ENCODE measurements at regions not wholly inside any gene's neighbourhood (a gene's known extent, or its start where the extent isn't known, plus 50 kb on each side); places are given as distances from the start of the nearest gene placed in this dataset.

DNA sequence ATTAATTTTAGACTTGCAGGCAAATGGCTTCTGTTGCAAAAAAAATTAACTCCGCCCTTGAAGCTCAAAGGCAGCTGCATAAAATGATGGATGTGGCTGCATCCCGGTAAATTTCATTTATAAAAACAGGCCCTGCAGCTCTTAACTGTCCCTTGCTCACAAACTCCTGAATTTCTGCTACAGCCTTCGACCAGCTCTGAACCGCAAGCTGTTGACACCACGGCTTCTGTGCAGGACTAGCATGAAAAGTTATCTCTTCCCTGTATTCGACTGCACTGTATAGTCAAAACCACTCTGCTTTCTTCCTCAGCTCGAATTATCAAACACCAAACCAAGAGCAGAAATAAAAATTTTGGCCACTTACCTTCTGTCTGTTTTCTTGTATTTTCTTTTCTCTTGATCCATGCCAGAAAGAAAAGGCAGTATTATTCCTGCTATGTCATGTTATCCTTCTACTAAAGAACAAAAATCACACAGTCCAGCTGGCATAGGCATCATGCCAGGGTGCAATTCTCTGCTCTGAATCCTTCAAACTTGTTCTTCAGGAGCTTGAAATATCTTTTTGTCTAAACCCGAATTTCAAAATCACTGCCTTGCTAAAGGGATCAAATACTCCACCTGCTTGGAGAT, 195.5 kb upstream of the NCAM2 start:
- no peaks in the 10 kb centered on the region for H3K27me3 ChIP-seq (ENCODE audit: insufficient read depth, low read length)
- H3K27ac ChIP-seq (ENCODE audit: low read depth, low read length) = no peak overlapping the region
- WGBS = 90% methylated on average over 8 of the region's 8 CpGs
- H3K36me3 ChIP-seq (ENCODE audit: insufficient read depth, low read length) = no peaks in the 10 kb centered on the region
- H3K4me3 ChIP-seq (ENCODE audit: low read length) = no peak overlapping the region
- H3K4me1 ChIP-seq (ENCODE audit: insufficient read depth, low read length) = no peaks in the 10 kb centered on the region
- no peaks in the 10 kb centered on the region for H3K9me3 ChIP-seq (ENCODE audit: insufficient read depth, low read depth, low read length)
- no peak overlapping the region for H3K9ac ChIP-seq (ENCODE audit: low read depth, low read length)

DNA sequence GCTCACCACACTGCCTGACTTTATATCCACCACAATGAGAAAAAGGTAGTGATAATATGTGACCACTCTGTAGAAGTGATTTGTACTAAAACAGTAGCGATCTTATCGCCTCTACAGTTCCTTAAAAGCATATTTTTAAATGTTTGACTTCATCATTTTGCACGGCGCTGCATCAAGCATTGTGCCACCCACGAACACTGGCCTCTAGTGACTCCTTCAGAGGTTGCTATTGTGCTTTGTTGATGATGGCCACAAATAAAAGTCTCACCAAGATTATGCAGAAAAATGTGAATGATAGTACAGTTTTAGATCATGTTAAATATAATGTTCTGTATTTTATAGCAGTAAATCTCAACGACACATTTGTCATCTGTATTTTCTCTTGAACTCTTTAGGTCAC, 186.5 kb upstream of the NCAM2 start:
- Histone ChIP-seq H3K36me3 (ENCODE audit: insufficient read depth, low read length) (no peaks in the 10 kb centered on the region), H3K4me1 (ENCODE audit: insufficient read depth, low read length) (no peaks in the 10 kb centered on the region), H3K4me3 (ENCODE audit: low read length) (no peak overlapping the region), H3K9ac (ENCODE audit: low read depth, low read length) (no peak overlapping the region), H3K9me3 (ENCODE audit: insufficient read depth, low read depth, low read length) (no peaks in the 10 kb centered on the region), H3K27me3 (ENCODE audit: insufficient read depth, low read length) (no peaks in the 10 kb centered on the region), H3K27ac (ENCODE audit: low read depth, low read length) (no peak overlapping the region)
- WGBS = 99% methylated on average over 6 of the region's 6 CpGs

DNA sequence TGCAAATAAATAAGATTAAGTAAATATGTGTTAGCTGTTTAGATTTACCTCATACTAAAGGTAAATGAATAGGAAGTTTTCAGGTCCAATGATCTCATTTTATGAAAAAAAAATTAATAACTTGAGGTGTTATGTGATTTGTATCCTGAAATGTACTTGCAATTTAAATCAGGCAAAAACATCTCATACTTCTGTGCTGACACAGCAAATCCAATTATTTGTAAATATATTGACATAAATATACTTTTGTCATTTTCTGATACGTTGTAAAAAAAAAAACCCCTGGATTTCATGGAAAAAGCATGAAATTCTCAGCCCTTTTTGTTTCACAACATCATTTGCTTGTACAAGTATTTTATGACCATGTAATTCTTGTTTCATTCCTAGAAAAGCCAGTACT, 184.1 kb upstream of the NCAM2 start:
- H3K27ac ChIP-seq (ENCODE audit: low read depth, low read length) = no peak overlapping the region
- no peaks in the 10 kb centered on the region for H3K27me3 ChIP-seq (ENCODE audit: insufficient read depth, low read length)
- 80% methylated on average over 1 of the region's 1 CpG for WGBS
- H3K4me1 ChIP-seq (ENCODE audit: insufficient read depth, low read length) = no peaks in the 10 kb centered on the region
- no peaks in the 10 kb centered on the region for H3K36me3 ChIP-seq (ENCODE audit: insufficient read depth, low read length)
- no peak overlapping the region for H3K4me3 ChIP-seq (ENCODE audit: low read length)
- H3K9me3 ChIP-seq (ENCODE audit: insufficient read depth, low read depth, low read length) = no peaks in the 10 kb centered on the region
- H3K9ac ChIP-seq (ENCODE audit: low read depth, low read length) = no peak overlapping the region

DNA sequence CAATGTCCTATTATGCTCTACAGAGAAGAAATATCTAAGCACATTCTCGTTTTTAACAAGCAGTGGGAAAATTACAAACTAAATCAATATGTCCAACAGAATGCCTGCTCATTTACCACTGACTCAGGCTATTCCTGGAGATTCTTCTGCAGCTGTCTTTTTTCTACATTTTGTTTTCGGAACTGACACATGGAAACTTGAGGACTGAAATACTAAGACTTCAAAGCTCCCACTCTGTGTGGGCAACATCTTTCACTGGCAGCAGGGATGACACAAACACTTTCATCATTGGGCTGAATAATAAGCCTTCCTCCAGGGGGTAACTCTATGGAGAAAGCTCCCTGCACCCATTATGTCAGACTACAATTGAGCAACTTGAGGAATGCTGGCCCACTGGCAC, 175.5 kb upstream of the NCAM2 start:
- H3K27me3 ChIP-seq (ENCODE audit: insufficient read depth, low read length) = no peaks in the 10 kb centered on the region
- H3K9me3 ChIP-seq (ENCODE audit: insufficient read depth, low read depth, low read length) = no peaks in the 10 kb centered on the region
- H3K4me1 ChIP-seq (ENCODE audit: insufficient read depth, low read length) = peaks cover 32% of the 10 kb centered on the region
- H3K4me3 ChIP-seq (ENCODE audit: low read length) = no peak overlapping the region
- H3K36me3 ChIP-seq (ENCODE audit: insufficient read depth, low read length) = no peaks in the 10 kb centered on the region
- H3K9ac ChIP-seq (ENCODE audit: low read depth, low read length) = no peak overlapping the region
- 44% methylated on average over 2 of the region's 2 CpGs for WGBS
- peak overlapping the region; percentile 51; the same call in 1 of the 2 replicates for H3K27ac ChIP-seq (ENCODE audit: low read depth, low read length)

DNA sequence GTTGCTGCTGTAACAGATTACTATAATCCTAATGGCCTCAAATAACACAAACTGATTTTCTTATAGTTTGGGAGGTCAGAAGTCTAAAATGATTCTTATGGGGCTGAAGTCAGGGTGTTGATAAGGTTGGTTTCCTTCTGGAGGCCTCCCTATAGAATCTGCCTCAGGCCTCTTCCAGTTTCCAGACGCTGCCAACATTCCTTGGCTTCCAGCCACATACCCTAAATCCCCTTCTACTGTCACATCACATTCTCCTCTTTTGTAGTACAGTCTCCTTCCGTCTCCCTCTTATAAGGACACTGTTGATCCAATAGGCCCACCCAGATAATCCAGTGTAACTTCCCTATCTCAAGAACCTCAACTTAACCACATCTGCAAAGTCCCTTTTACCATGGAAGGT, 145.3 kb upstream of the NCAM2 start:
- Histone ChIP-seq H3K9me3 (ENCODE audit: insufficient read depth, low read depth, low read length) (0 out of 2 replicates have a peak, but pooled peaks cover 3% of the 10 kb centered on the region), H3K4me1 (ENCODE audit: insufficient read depth, low read length) (no peaks in the 10 kb centered on the region), H3K9ac (ENCODE audit: low read depth, low read length) (no peak overlapping the region), H3K36me3 (ENCODE audit: insufficient read depth, low read length) (no peaks in the 10 kb centered on the region), H3K4me3 (ENCODE audit: low read length) (no peak overlapping the region), H3K27ac (ENCODE audit: low read depth, low read length) (no peak overlapping the region), H3K27me3 (ENCODE audit: insufficient read depth, low read length) (no peaks in the 10 kb centered on the region)
- 91% methylated on average over 2 of the region's 2 CpGs for WGBS

DNA sequence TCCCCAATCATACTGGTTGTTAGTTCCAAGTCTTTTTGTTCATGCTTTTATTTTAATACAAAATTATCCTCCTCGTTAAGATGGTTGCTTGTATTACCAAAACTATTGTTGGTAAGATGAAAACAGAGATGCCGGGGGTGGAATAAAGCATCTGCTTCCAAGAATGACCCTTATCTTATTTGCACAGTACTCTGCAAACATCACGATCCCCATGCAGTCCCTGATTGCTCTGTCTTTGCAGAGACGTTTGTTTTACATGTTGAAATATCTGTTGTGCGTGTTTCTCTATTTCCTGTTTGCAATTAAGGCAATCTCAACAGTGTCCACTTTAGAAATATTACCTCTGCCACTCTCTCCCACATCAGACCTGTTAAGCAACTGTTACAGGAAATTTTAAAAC, 141.3 kb upstream of the NCAM2 start:
- H3K27me3 ChIP-seq (ENCODE audit: insufficient read depth, low read length) = no peaks in the 10 kb centered on the region
- H3K27ac ChIP-seq (ENCODE audit: low read depth, low read length) = no peak overlapping the region
- H3K4me1 ChIP-seq (ENCODE audit: insufficient read depth, low read length) = no peaks in the 10 kb centered on the region
- no peaks in the 10 kb centered on the region for H3K36me3 ChIP-seq (ENCODE audit: insufficient read depth, low read length)
- H3K9ac ChIP-seq (ENCODE audit: low read depth, low read length) = no peak overlapping the region
- WGBS = 93% methylated on average over 4 of the region's 5 CpGs
- H3K4me3 ChIP-seq (ENCODE audit: low read length) = no peak overlapping the region
- H3K9me3 ChIP-seq (ENCODE audit: insufficient read depth, low read depth, low read length) = 0 out of 2 replicates have a peak, but pooled peaks cover 3% of the 10 kb centered on the region

DNA sequence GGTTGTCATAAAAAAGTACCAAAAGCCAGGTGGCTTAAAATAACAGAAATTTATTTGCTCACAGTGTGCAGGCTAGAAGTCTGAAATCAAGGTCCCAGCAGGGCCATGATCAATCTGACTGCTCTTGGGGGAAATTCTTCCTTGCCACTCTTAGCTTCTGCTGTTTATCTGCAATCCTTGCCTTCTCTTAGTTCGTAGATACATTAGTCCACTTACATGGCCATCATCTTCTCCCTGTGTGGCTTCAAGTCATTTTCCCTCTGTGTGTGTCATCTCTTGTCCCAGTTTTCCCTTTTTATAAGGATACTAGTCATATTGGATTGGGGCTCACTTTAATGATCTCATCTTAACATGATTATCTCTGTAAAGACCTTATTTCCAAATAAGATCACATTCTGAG, 124.0 kb upstream of the NCAM2 start:
- H3K36me3 ChIP-seq (ENCODE audit: insufficient read depth, low read length) = no peaks in the 10 kb centered on the region
- no peak overlapping the region for H3K27ac ChIP-seq (ENCODE audit: low read depth, low read length)
- no peaks in the 10 kb centered on the region for H3K27me3 ChIP-seq (ENCODE audit: insufficient read depth, low read length)
- no peak overlapping the region for H3K4me3 ChIP-seq (ENCODE audit: low read length)
- no peak overlapping the region for H3K9ac ChIP-seq (ENCODE audit: low read depth, low read length)
- no peaks in the 10 kb centered on the region for H3K4me1 ChIP-seq (ENCODE audit: insufficient read depth, low read length)
- WGBS = 94% methylated on average over 1 of the region's 1 CpG
- H3K9me3 ChIP-seq (ENCODE audit: insufficient read depth, low read depth, low read length) = no peaks in the 10 kb centered on the region

DNA sequence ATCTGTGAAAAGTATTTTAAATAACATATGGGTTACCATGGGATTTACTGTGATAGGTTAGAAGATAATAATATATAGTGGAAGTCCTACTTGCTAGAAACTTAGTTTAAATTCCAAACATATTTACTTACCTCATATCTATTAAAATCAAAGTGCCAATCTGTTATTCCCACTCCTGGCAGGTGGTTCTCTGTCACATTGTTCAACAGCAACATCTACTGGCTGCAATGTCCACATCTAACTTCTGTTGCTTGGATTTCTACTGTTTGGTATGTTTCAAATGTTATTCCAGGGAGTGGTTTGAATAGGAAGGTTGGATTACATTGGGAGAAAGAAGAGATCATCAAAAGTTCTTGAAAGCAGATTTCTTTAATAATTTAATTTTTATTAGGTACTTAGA, 122.5 kb upstream of the NCAM2 start:
- H3K9me3 ChIP-seq (ENCODE audit: insufficient read depth, low read depth, low read length) = no peaks in the 10 kb centered on the region
- no peak overlapping the region for H3K27ac ChIP-seq (ENCODE audit: low read depth, low read length)
- H3K27me3 ChIP-seq (ENCODE audit: insufficient read depth, low read length) = no peaks in the 10 kb centered on the region
- no peak overlapping the region for H3K4me3 ChIP-seq (ENCODE audit: low read length)
- no peaks in the 10 kb centered on the region for H3K36me3 ChIP-seq (ENCODE audit: insufficient read depth, low read length)
- no peaks in the 10 kb centered on the region for H3K4me1 ChIP-seq (ENCODE audit: insufficient read depth, low read length)
- H3K9ac ChIP-seq (ENCODE audit: low read depth, low read length) = no peak overlapping the region

DNA sequence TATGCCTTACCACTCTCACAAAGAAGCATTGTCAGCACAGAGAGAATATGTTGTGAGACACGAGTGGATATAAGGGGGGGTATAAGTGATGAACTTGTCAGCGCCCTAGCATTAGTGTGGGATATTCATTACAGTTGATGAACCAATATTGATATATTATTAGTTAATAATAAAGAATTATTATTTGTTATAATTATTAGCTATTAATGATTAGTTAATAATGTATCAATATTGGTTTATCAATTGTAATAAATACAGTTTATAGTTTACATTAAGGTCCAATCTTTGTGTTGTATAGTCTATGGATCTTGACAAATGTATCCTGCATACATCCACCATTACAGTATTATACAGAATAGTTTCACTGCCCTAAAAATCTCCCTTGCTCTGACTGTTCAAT, 120.2 kb upstream of the NCAM2 start:
- H3K27ac ChIP-seq (ENCODE audit: low read depth, low read length) = no peak overlapping the region
- no peaks in the 10 kb centered on the region for H3K27me3 ChIP-seq (ENCODE audit: insufficient read depth, low read length)
- no peaks in the 10 kb centered on the region for H3K9me3 ChIP-seq (ENCODE audit: insufficient read depth, low read depth, low read length)
- no peak overlapping the region for H3K9ac ChIP-seq (ENCODE audit: low read depth, low read length)
- H3K4me1 ChIP-seq (ENCODE audit: insufficient read depth, low read length) = no peaks in the 10 kb centered on the region
- 100% methylated on average over 2 of the region's 2 CpGs for WGBS
- H3K36me3 ChIP-seq (ENCODE audit: insufficient read depth, low read length) = no peaks in the 10 kb centered on the region
- no peak overlapping the region for H3K4me3 ChIP-seq (ENCODE audit: low read length)

DNA sequence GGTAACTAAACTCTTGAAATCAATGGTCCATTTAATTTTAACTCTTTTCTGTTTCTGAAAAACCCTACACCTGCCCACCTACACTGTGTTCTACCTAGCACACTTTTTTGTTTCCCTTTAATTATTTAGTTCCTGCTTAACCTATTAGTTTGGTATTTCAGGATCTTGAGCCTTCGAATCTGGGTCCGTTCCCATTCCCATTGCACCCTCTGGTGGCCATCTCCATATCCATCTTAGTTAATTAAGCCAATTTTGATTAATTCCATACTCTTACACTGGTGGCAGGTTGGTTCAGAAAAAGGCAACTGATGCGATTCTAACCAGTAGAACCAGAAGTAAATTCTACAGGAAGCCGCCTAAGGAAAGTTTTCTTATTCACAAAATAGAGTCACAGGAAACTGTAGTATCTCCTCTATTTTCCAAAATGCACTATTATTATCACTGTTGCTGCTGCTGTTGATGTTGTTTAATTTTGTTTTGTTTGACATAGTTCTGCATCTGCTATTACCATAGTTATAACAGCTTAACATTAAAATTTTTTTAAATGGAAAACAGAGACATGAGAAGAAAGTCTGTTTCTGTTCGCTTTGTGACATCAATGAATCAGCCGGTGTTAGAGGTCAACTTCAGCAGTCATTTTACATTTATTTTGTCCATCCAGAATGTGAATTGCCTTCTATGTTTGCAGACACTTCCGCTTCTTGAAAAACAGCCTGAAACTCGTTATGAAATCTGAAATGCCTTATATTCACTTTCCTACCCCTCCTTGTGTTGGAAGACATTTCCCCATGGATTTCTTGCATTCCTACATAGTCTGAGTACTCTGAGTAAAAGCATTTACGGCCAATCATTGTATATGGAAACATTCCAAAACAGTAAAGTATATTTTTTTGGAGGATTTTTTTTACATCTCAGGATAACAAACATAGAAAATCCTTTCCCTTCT, 115.5 kb upstream of the NCAM2 start:
- H3K4me3 ChIP-seq (ENCODE audit: low read length) = no peak overlapping the region
- 55% methylated on average over 8 of the region's 9 CpGs for WGBS
- H3K9ac ChIP-seq (ENCODE audit: low read depth, low read length) = no peak overlapping the region
- H3K27ac ChIP-seq (ENCODE audit: low read depth, low read length) = no peak overlapping the region
- no peaks in the 10 kb centered on the region for H3K9me3 ChIP-seq (ENCODE audit: insufficient read depth, low read depth, low read length)
- no peaks in the 10 kb centered on the region for H3K27me3 ChIP-seq (ENCODE audit: insufficient read depth, low read length)
- no peaks in the 10 kb centered on the region for H3K36me3 ChIP-seq (ENCODE audit: insufficient read depth, low read length)
- H3K4me1 ChIP-seq (ENCODE audit: insufficient read depth, low read length) = no peaks in the 10 kb centered on the region

DNA sequence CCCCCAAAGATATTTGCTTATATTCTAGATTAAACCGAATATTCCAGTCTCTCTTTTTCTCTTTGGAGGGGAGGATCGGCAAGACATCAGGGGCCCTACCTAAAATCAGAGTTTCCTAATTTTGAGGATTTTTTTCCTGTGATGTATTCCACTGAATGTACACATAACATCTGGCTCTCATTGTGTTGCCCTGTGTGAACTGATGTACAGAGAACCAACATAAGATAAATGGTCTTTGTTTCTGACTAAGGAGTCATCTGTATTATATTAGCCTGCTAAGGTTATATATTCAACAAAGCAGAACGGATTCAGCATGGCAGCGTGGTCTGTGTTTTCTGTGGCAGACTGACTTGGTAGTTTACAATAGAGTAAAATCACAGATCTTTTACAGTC, 114.8 kb upstream of the NCAM2 start:
- Histone ChIP-seq H3K4me1 (ENCODE audit: insufficient read depth, low read length) (no peaks in the 10 kb centered on the region), H3K9ac (ENCODE audit: low read depth, low read length) (no peak overlapping the region), H3K27me3 (ENCODE audit: insufficient read depth, low read length) (no peaks in the 10 kb centered on the region), H3K36me3 (ENCODE audit: insufficient read depth, low read length) (no peaks in the 10 kb centered on the region), H3K4me3 (ENCODE audit: low read length) (no peak overlapping the region), H3K9me3 (ENCODE audit: insufficient read depth, low read depth, low read length) (no peaks in the 10 kb centered on the region), H3K27ac (ENCODE audit: low read depth, low read length) (no peak overlapping the region)
- 100% methylated on average over 4 of the region's 4 CpGs for WGBS

All from HUES64 (cell line).